SK-N-SH (cell line): ENCODE measurements at regions not wholly inside any gene's neighbourhood (a gene's known extent, or its start where the extent isn't known, plus 50 kb on each side); places are given as distances from the start of the nearest gene placed in this dataset.
A peak's percentile ranks its signal among the peaks of the same experiment; 100 is the strongest.

ENCODE experiments used
- CTCF ChIA-PET: fragments of 300-600, 350-600 bp; formaldehyde crosslinking; extraction: SDS; loops from one replicate; lab custom pipeline; 2021; lab: Yijun Ruan, JAX
- POLR2A ChIA-PET: fragments of 350-600 bp; sonication (Branson Sonifier 250); formaldehyde crosslinking; extraction: SDS; loops from one replicate; lab custom pipeline; 2020; ENCODE audit warnings: antibody characterized with exemption, inconsistent platforms; lab: Yijun Ruan, JAX
- DNase-seq: peaks from one replicate; pipeline ENCODE4 v3.0.0; 2012
- H2AFZ ChIP-seq: fragments of 200-600 bp; sonication (generic); 2 replicates; pipeline ENCODE4 v1.8.1; 2016; ENCODE audit warnings: antibody characterized with exemption, mild to moderate bottlenecking, low read depth
- H3F3A ChIP-seq: fragments of 200-600 bp; sonication (generic); replicated peaks from 2 replicates; pipeline ENCODE3; 2016; ENCODE audit warnings: antibody characterized with exemption, mild to moderate bottlenecking; ENCODE audit not compliant: insufficient read depth
- H3K27ac ChIP-seq, 2 experiments: fragments of 200-500 bp in 1 of 2; fragments of 200-600 bp in 1 of 2; sonication (Bioruptor generic) in 1 of 2; sonication (generic), shearing (Covaris generic) in 1 of 2; 2 replicates each; pipeline versions ENCODE4 v1.5.1 to v1.6.1; 2014 to 2016; ENCODE audit warnings: low read depth in 2 of 2, inconsistent platforms in 1 of 2, low read length in 1 of 2, mild to moderate bottlenecking in 1 of 2, mixed read lengths in 1 of 2
- H3K27me3 ChIP-seq: fragments of 200-600 bp; sonication (generic), shearing (Covaris generic); 2 replicates; pipeline ENCODE4 v1.6.1; 2016; ENCODE audit warnings: mixed run types; ENCODE audit not compliant: insufficient read depth
- H3K36me3 ChIP-seq, 2 experiments: fragments of 200-500 bp in 1 of 2; fragments of 200-600 bp in 1 of 2; sonication (Bioruptor generic) in 1 of 2; sonication (generic) in 1 of 2; replicated peaks in 1 of 2; 2 replicates each; pipeline versions ENCODE3 to v1.5.1; 2014 to 2016; ENCODE audit warnings: low read length in 1 of 2, mild to moderate bottlenecking in 1 of 2; ENCODE audit not compliant: insufficient read depth in 2 of 2, control insufficient read depth in 1 of 2
- H3K4me1 ChIP-seq, 2 experiments: fragments of 200-500 bp in 1 of 2; fragments of 200-600 bp in 1 of 2; sonication (Bioruptor generic) in 1 of 2; sonication (generic), shearing (Covaris generic) in 1 of 2; 2 replicates each; pipeline versions ENCODE4 v1.5.1 to v1.6.1; 2014 to 2016; ENCODE audit warnings: low read depth in 1 of 2, low read length in 1 of 2, mixed run types in 1 of 2; ENCODE audit not compliant: insufficient read depth in 2 of 2, control insufficient read depth in 1 of 2
- H3K4me2 ChIP-seq: fragments of 200-600 bp; sonication (generic), shearing (Covaris generic); 2 replicates; pipeline ENCODE4 v1.6.1; 2017; ENCODE audit warnings: mixed run types
- H3K4me3 ChIP-seq, 2 experiments: fragments of 200-500 bp in 1 of 2; fragments of 200-600 bp in 1 of 2; sonication (Bioruptor generic) in 1 of 2; sonication (generic), shearing (Covaris generic) in 1 of 2; 2 replicates each; pipeline versions ENCODE4 v1.5.1 to v1.8.1; 2014 to 2016; ENCODE audit warnings: low read depth in 2 of 2, inconsistent platforms in 1 of 2, low read length in 1 of 2, mild to moderate bottlenecking in 1 of 2, mixed read lengths in 1 of 2, moderate library complexity in 1 of 2
- H3K79me2 ChIP-seq: fragments of 200-600 bp; sonication (generic); 2 replicates; pipeline ENCODE4 v1.8.1; 2017; ENCODE audit warnings: mild to moderate bottlenecking; ENCODE audit not compliant: insufficient read depth
- H3K9ac ChIP-seq: fragments of 200-600 bp; sonication (generic); 2 replicates; pipeline ENCODE4 v1.6.1; 2017; ENCODE audit warnings: mixed run types
- H3K9me2 ChIP-seq: fragments of 200-600 bp; sonication (generic); 2 replicates; pipeline ENCODE4 v1.6.1; 2017; ENCODE audit warnings: mixed run types
- H3K9me3 ChIP-seq: fragments of 200-600 bp; sonication (generic); 2 replicates; pipeline ENCODE4 v1.6.1; 2017; ENCODE audit warnings: mixed run types, mild to moderate bottlenecking, moderate library complexity
- H4K20me1 ChIP-seq: fragments of 200-600 bp; sonication (generic); 2 replicates; pipeline ENCODE4 v1.6.1; 2017; ENCODE audit warnings: mild to moderate bottlenecking, mixed run types; ENCODE audit not compliant: insufficient read depth
- CHD2 ChIP-seq: fragments of 150-350 bp; IDR thresholded peaks from 2 replicates; pipeline ENCODE4 v1.6.1; 2018; ENCODE audit warnings: low read length; ENCODE audit not compliant: partially characterized antibody
- ELF1 ChIP-seq: IDR thresholded peaks from 2 replicates; pipeline ENCODE4 v1.4.0; 2012
- FOSL2 ChIP-seq: IDR thresholded peaks from 2 replicates; pipeline ENCODE4 v1.4.0; 2012; ENCODE audit warnings: low read depth, mild to moderate bottlenecking, moderate library complexity, borderline replicate concordance
- FOXJ3 ChIP-seq: sonication (generic); formaldehyde crosslinking; IDR thresholded peaks from 2 replicates; pipeline ENCODE4 v1.5.1; 2020; ENCODE audit warnings: mild to moderate bottlenecking, missing genetic modification reagents
- GATA2 ChIP-seq: sonication (generic); formaldehyde crosslinking; IDR thresholded peaks from 2 replicates; pipeline ENCODE4 v1.5.0; 2020; ENCODE audit warnings: mild to moderate bottlenecking, missing genetic modification reagents
- MEF2A ChIP-seq: IDR thresholded peaks from 2 replicates; pipeline ENCODE4 v1.4.0; 2012; ENCODE audit warnings: low read depth, borderline replicate concordance
- NFIC ChIP-seq: IDR thresholded peaks from 2 replicates; pipeline ENCODE4 v1.4.0; 2012; ENCODE audit warnings: borderline replicate concordance
- POLR2AphosphoS5 ChIP-seq: IDR thresholded peaks from 2 replicates; pipeline ENCODE4 v1.6.1; 2012; ENCODE audit warnings: low read depth, low read length
- RAD21 ChIP-seq: IDR thresholded peaks from 2 replicates; pipeline ENCODE4 v1.6.1; 2012; ENCODE audit warnings: mild to moderate bottlenecking, low read length
- RCOR1 ChIP-seq: fragments of 150-350 bp; IDR thresholded peaks from 2 replicates; pipeline ENCODE4 v1.6.1; 2017; ENCODE audit warnings: antibody characterized with exemption, low read length
- SIN3A ChIP-seq: IDR thresholded peaks from 2 replicates; pipeline ENCODE4 v1.6.1; 2012; ENCODE audit warnings: low read depth, mild to moderate bottlenecking, low read length, moderate library complexity, borderline replicate concordance
- USF1 ChIP-seq: IDR thresholded peaks from 2 replicates; pipeline ENCODE4 v1.4.0; 2012; ENCODE audit warnings: low read depth, borderline replicate concordance
- YY1 ChIP-seq: IDR thresholded peaks from 2 replicates; pipeline ENCODE4 v1.4.0; 2012; ENCODE audit warnings: low read depth, mild to moderate bottlenecking
- ZBTB33 ChIP-seq: IDR thresholded peaks from 2 replicates; pipeline ENCODE4 v1.4.0; 2012; ENCODE audit warnings: low read depth, borderline replicate concordance
- WGBS: methylation state at CpG from one replicate; pipeline ENCODE4 v1.1.6; 2017; ENCODE audit warnings: low lambda C conversion rate; 5-methylcytosine and 5-hydroxymethylcytosine counted together
- TF ChIP-seq, protein P1 (sequence below): IDR thresholded peaks from 2 replicates; pipeline ENCODE4; 2012
- TF ChIP-seq, protein P2 (sequence below): fragments of 150-350 bp; IDR thresholded peaks from 2 replicates; pipeline ENCODE4 v1.6.1; 2016; ENCODE audit warnings: mild to moderate bottlenecking, low read depth, low read length

- ChIA-PET CTCF (interaction anchor here (1.1 to 4.4 kb wide), 3 partner anchors 12 to 44 kb away, joined by 5 to 38 read pairs (median 7); no protein-coding TSS in a partner anchor), POLR2A (interaction anchor here (1.9 kb wide), 1 partner anchor 9 kb away, joined by 5 read pairs; no protein-coding TSS in a partner anchor)
- no peaks in the 10 kb centered on the region for H3K79me2 ChIP-seq
- no peak for DNase-seq
- no peak overlapping the region for H3K4me3 ChIP-seq
- no peaks in the 10 kb centered on the region for H3K27me3 ChIP-seq
- TF ChIP-seq USF1 (no peak), MEF2A (no peak), GATA2 (CRISPR knock-in tag) (peak; percentile 24; the same call in 1 of the 2 replicates)
- H3K9me2 ChIP-seq = no peaks in the 10 kb centered on the region
- H3K9me3 ChIP-seq = peaks cover 7% of the 10 kb centered on the region; the same call in 1 of the 2 replicates
- H3K4me1 ChIP-seq = peaks cover 0 to 49% of the 10 kb centered on the region in 2 experiments; a peak in 1 of 4 replicates
- no peaks in the 10 kb centered on the region for H3F3A ChIP-seq
- no peaks in the 10 kb centered on the region for H3K36me3 ChIP-seq
- H4K20me1 ChIP-seq = no peaks in the 10 kb centered on the region
- no peak overlapping the region for H3K27ac ChIP-seq
- no peak overlapping the region for H2AFZ ChIP-seq
- WGBS = 26% methylated on average over 4 of the region's 4 CpGs
- no peak overlapping the region for H3K9ac ChIP-seq
- no peak overlapping the region for H3K4me2 ChIP-seq
Observed at GRCh38 chr17:73723317-73723716, 79.1 kb upstream of the SDK2 start.

- CTCF ChIA-PET = interaction anchor here (0.9 to 4.4 kb wide), 7 partner anchors 13 to 366 kb away, joined by 3 to 38 read pairs (median 5); no protein-coding TSS in a partner anchor
- Histone ChIP-seq H3K4me1 (peaks cover 0 to 39% of the 10 kb centered on the region in 2 experiments; a peak in 1 of 4 replicates), H3K9ac (no peak overlapping the region), H3K4me2 (no peak overlapping the region), H4K20me1 (no peaks in the 10 kb centered on the region), H2AFZ (no peak overlapping the region), H3K4me3 (no peak overlapping the region), H3F3A (no peaks in the 10 kb centered on the region), H3K9me3 (peaks cover 7% of the 10 kb centered on the region; the same call in 1 of the 2 replicates), H3K79me2 (no peaks in the 10 kb centered on the region), H3K27ac (no peak overlapping the region), H3K27me3 (no peaks in the 10 kb centered on the region), H3K9me2 (no peaks in the 10 kb centered on the region), H3K36me3 (no peaks in the 10 kb centered on the region)
- TF ChIP-seq USF1 (no peak), RCOR1 (no peak), RAD21 (no peak), SIN3A (no peak), YY1 (no peak)
- POLR2A ChIA-PET = no interaction called here
- no peak for DNase-seq
- 28% methylated on average over 3 of the region's 5 CpGs for WGBS
Observed at GRCh38 chr17:73724341-73724740, 80.1 kb upstream of the SDK2 start.

GRCh38 chr17:73724990-73725389 is 80.7 kb upstream of the SDK2 start:
- peaks cover 0 to 33% of the 10 kb centered on the region in 2 experiments; a peak in 1 of 4 replicates for H3K4me1 ChIP-seq
- no peaks in the 10 kb centered on the region for H3F3A ChIP-seq
- H3K4me3 ChIP-seq = no peak overlapping the region
- H3K9me2 ChIP-seq = no peaks in the 10 kb centered on the region
- no peaks in the 10 kb centered on the region for H3K27me3 ChIP-seq
- H3K9ac ChIP-seq = no peak overlapping the region
- no peaks in the 10 kb centered on the region for H4K20me1 ChIP-seq
- no peaks in the 10 kb centered on the region for H3K79me2 ChIP-seq
- peaks cover 7% of the 10 kb centered on the region; the same call in 1 of the 2 replicates for H3K9me3 ChIP-seq
- no peaks in the 10 kb centered on the region for H3K36me3 ChIP-seq
- no peak overlapping the region for H3K4me2 ChIP-seq
- H2AFZ ChIP-seq = no peak overlapping the region
- ChIA-PET CTCF (interaction anchor here (1.4 to 4.4 kb wide), 4 partner anchors 13 to 295 kb away, joined by 3 to 38 read pairs (median 6); no protein-coding TSS in a partner anchor), POLR2A (no interaction called here)
- DNase-seq = no peak
- WGBS = 39% methylated on average over 4 of the region's 4 CpGs
- H3K27ac ChIP-seq = no peak overlapping the region
- TF ChIP-seq FOSL2 (no peak), ELF1 (no peak), ZBTB33 (no peak), POLR2AphosphoS5 (no peak), GATA2 (CRISPR knock-in tag) (no peak), NFIC (no peak), CHD2 (no peak), RCOR1 (no peak), FOXJ3 (CRISPR knock-in tag) (no peak), RAD21 (no peak)
- TF ChIP-seq, protein P1, sequence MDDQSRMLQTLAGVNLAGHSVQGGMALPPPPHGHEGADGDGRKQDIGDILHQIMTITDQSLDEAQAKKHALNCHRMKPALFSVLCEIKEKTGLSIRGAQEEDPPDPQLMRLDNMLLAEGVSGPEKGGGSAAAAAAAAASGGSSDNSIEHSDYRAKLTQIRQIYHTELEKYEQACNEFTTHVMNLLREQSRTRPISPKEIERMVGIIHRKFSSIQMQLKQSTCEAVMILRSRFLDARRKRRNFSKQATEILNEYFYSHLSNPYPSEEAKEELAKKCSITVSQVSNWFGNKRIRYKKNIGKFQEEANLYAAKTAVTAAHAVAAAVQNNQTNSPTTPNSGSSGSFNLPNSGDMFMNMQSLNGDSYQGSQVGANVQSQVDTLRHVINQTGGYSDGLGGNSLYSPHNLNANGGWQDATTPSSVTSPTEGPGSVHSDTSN = no peak
- TF ChIP-seq, protein P2, sequence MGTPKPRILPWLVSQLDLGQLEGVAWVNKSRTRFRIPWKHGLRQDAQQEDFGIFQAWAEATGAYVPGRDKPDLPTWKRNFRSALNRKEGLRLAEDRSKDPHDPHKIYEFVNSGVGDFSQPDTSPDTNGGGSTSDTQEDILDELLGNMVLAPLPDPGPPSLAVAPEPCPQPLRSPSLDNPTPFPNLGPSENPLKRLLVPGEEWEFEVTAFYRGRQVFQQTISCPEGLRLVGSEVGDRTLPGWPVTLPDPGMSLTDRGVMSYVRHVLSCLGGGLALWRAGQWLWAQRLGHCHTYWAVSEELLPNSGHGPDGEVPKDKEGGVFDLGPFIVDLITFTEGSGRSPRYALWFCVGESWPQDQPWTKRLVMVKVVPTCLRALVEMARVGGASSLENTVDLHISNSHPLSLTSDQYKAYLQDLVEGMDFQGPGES = no peak
